ENCODE measurements at regions not wholly inside any gene's neighbourhood (a gene's known extent, or its start where the extent isn't known, plus 50 kb on each side); places are given as distances from the start of the nearest gene placed in this dataset.

GRCh38 chr1:168845140-168845539, 116.1 kb upstream of the DPT start:
- TF ChIP-seq, protein P1, sequence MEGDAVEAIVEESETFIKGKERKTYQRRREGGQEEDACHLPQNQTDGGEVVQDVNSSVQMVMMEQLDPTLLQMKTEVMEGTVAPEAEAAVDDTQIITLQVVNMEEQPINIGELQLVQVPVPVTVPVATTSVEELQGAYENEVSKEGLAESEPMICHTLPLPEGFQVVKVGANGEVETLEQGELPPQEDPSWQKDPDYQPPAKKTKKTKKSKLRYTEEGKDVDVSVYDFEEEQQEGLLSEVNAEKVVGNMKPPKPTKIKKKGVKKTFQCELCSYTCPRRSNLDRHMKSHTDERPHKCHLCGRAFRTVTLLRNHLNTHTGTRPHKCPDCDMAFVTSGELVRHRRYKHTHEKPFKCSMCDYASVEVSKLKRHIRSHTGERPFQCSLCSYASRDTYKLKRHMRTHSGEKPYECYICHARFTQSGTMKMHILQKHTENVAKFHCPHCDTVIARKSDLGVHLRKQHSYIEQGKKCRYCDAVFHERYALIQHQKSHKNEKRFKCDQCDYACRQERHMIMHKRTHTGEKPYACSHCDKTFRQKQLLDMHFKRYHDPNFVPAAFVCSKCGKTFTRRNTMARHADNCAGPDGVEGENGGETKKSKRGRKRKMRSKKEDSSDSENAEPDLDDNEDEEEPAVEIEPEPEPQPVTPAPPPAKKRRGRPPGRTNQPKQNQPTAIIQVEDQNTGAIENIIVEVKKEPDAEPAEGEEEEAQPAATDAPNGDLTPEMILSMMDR (IDR thresholded peaks at IDR 0.05; ENCODE audit: insufficient read depth, low read length, missing control alignments) = no peak
- ChIA-PET CTCF (no interaction called here), POLR2A (no interaction called here)
- no peak overlapping the region for H3K4me3 ChIP-seq (ENCODE audit: low read depth, low read length)
- no peak for DNase-seq (ENCODE audit: low read depth, low spot score)

DNA sequence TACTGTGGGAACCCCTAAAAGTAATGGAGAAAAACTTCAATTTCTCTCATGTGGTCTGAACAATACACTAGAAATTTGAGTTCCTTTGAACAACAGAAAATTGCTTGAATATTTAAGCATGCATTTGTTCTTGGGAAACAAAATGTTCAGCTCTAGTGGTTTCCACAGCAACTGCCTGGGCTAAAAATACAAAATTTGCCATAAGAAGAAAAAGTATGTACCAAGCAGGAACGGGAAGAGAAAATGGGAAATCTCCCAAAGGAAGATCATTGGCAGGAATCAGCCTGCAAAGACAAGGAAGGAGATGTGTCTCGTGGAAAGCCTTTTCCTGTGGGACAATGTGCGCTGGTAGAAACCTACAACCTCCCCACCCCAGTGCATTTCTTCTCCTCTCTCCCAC, 119.0 kb upstream of the DPT start:
- ChIA-PET POLR2A (no interaction called here), CTCF (no interaction called here)
- no peak overlapping the region for H3K4me3 ChIP-seq (ENCODE audit: low read depth, low read length)
- TF ChIP-seq, protein P1 (IDR thresholded peaks at IDR 0.05; ENCODE audit: insufficient read depth, low read length, missing control alignments) = no peak
- no peak for DNase-seq (ENCODE audit: low read depth, low spot score)

DNA sequence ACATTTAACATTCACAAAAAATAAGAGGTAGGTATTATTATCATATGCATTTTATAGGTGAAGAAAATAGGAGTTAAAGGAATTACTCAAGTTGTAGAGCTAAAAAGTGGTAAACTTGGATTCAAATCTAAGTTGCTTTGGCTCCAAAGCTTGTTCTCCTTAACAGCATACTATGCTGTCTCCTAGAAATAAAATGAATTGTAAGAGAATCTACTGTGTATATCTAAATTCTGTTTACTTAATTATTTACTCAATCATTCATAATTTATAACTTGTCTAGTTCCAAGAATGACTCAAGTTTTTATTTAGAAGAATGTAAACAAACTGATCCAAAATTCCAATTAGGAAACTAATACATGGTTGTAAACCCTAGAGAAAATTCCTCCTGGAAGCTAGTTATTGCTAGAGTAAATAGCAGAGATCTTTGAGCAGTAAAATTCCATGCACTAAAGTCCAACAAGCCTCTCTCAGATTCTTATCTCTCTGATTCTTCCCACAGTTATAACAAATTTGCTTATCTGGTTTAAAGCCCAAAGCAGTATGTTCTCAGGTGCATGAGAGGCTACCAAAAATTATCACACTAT, 132.5 kb upstream of the DPT start:
- TF ChIP-seq, protein P1 (IDR thresholded peaks at IDR 0.05; ENCODE audit: insufficient read depth, low read length, missing control alignments) = no peak
- DNase-seq (ENCODE audit: low read depth, low spot score) = no peak
- no peak overlapping the region for H3K4me3 ChIP-seq (ENCODE audit: low read depth, low read length)
- CTCF ChIA-PET = no interaction called here
- POLR2A ChIA-PET = no interaction called here

GRCh38 chr1:168863772-168864171, 134.8 kb upstream of the DPT start:
- POLR2A ChIA-PET = no interaction called here

GRCh38 chr1:168864266-168864665, 135.3 kb upstream of the DPT start:
- TF ChIP-seq, protein P1 (IDR thresholded peaks at IDR 0.05; ENCODE audit: insufficient read depth, low read length, missing control alignments) = no peak

More at GRCh38 chr1:168863772-168864171, 134.8 kb upstream of the DPT start:
- CTCF ChIA-PET = no interaction called here
- DNase-seq (ENCODE audit: low read depth, low spot score) = no peak
- TF ChIP-seq, protein P1 (IDR thresholded peaks at IDR 0.05; ENCODE audit: insufficient read depth, low read length, missing control alignments) = no peak
- H3K4me3 ChIP-seq (ENCODE audit: low read depth, low read length) = no peak overlapping the region

DNA sequence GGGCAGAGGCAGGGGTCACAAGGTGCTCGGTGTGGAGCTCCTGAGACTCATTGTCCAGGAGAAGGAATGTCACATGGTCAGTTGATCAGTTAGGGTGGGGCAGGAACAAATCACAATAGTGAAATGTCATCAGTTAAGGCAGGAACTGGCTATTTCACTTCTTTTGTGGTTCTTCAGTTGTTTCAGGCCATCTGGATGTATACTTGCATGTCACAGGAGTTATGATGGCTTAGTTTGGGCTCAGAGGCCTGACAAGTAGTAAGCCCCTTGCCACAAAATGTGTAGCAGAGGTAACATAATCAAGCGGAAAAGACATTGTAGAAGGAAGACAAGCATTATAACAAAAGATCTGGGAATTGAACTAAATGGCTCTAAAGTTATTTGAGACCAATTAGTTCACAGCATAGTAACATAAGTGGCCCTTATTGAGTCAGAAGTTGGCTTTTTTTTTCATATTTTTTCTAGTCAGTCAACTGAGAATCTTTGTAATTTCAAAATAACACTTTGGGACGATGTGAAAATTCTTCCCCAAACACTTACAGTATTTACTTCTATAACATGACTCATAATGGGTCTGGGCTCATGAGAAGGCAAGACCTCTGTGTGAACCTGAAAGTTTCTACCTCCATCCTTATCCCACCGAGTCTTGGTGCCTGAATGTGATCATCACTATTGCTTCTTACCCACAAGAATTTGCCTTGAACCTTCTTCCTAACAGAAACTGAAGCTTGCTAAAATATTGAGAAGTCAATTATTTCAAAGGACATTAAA, 137.0 kb upstream of the DPT start:
- DNase-seq (ENCODE audit: low read depth, low spot score) = no peak
- no peak overlapping the region for H3K4me3 ChIP-seq (ENCODE audit: low read depth, low read length)
- TF ChIP-seq, protein P1 (IDR thresholded peaks at IDR 0.05; ENCODE audit: insufficient read depth, low read length, missing control alignments) = no peak
- ChIA-PET POLR2A (no interaction called here), CTCF (no interaction called here)

More at GRCh38 chr1:168864266-168864665, 135.3 kb upstream of the DPT start:
- H3K4me3 ChIP-seq (ENCODE audit: low read depth, low read length) = no peak overlapping the region
- DNase-seq (ENCODE audit: low read depth, low spot score) = no peak
- ChIA-PET POLR2A (no interaction called here), CTCF (no interaction called here)

Data from AG04449 (cell line).